Lower leg skin (tissue), 3 donors: ENCODE measurements at regions not wholly inside any gene's neighbourhood (a gene's known extent, or its start where the extent isn't known, plus 50 kb on each side); places are given as distances from the start of the nearest gene placed in this dataset.

Source experiments
- POLR2A ChIP-seq, 2 donors: fragments of 450-650 bp; IDR thresholded peaks; one replicate each; pipeline ENCODE4 v1.6.1; 2016 to 2017; ENCODE audit warnings: antibody characterized with exemption in 2 of 2, mild to moderate bottlenecking in 1 of 2, moderate library complexity in 1 of 2
- TF ChIP-seq, protein P1 (sequence below), 3 donors: fragments of 450-650 bp; IDR thresholded peaks; one replicate each; pipeline ENCODE4 v1.5.1; 2016; ENCODE audit warnings: antibody characterized with exemption in 3 of 3, mild to moderate bottlenecking in 3 of 3, moderate library complexity in 2 of 3

DNA sequence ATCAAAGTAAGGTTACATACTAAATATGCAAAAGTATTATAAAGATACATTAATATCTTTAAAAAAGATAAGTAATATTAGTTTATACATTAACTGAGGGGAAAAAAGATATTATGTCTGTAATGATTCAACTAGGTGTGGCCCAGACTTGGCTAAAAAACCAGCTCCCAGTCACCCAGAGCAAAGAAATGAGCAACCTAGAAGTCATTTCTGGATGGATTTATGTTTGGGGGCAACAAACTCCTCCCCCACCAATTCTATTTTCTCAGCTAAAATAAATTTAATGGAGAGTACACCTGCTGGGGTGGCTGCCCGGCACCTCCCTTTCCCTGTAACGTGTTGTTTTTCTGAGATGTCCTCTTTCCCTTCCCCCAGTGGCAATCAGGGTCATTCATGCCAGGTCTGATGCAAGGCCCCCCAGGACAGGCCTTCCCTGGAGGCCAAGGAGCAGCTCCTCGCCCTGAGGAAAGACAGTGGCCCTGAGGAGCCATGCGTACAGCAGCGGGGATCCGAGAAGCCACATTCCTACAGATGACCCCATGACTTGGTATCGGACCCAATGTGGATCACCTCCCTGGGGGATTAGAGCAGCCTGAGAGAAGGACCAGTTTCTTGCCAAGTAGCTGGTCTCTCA lies 78.6 kb upstream of the DOCK9 start:
- TF ChIP-seq, protein P1, sequence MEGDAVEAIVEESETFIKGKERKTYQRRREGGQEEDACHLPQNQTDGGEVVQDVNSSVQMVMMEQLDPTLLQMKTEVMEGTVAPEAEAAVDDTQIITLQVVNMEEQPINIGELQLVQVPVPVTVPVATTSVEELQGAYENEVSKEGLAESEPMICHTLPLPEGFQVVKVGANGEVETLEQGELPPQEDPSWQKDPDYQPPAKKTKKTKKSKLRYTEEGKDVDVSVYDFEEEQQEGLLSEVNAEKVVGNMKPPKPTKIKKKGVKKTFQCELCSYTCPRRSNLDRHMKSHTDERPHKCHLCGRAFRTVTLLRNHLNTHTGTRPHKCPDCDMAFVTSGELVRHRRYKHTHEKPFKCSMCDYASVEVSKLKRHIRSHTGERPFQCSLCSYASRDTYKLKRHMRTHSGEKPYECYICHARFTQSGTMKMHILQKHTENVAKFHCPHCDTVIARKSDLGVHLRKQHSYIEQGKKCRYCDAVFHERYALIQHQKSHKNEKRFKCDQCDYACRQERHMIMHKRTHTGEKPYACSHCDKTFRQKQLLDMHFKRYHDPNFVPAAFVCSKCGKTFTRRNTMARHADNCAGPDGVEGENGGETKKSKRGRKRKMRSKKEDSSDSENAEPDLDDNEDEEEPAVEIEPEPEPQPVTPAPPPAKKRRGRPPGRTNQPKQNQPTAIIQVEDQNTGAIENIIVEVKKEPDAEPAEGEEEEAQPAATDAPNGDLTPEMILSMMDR (IDR thresholded peaks at IDR 0.05), result no peak
- TF ChIP-seq POLR2A (IDR thresholded peaks at IDR 0.05), result no peak
